ENCODE measurements at regions not wholly inside any gene's neighbourhood (a gene's known extent, or its start where the extent isn't known, plus 50 kb on each side); places are given as distances from the start of the nearest gene placed in this dataset.
A peak's percentile ranks its signal among the peaks of the same experiment; 100 is the strongest.

- peaks cover 23% of the 10 kb centered on the region for H3K4me1 ChIP-seq (ENCODE audit: insufficient read depth)
- 0 out of 2 replicates have a peak overlapping the region, but pooled peaks have one; percentile 55 for H3K4me2 ChIP-seq
- H3K4me1 Mint-ChIP-seq = peaks cover 36% of the 10 kb centered on the region
- H3K27ac Mint-ChIP-seq = no peak overlapping the region
- peaks cover 6% of the 10 kb centered on the region for H3K9me2 ChIP-seq (ENCODE audit: insufficient read depth)
- no peak for DNase-seq (ENCODE audit: low spot score)
- TF ChIP-seq EZH2 (IDR thresholded peaks at IDR 0.05; ENCODE audit: low read depth, unreplicated experiment) (no peak), ZNF114 (CRISPR knock-in tag; IDR thresholded peaks at IDR 0.05) (no peak), ZNF462 (CRISPR knock-in tag; IDR thresholded peaks at IDR 0.05) (no peak), EZH2phosphoT487 (IDR thresholded peaks at IDR 0.05; ENCODE audit: unreplicated experiment) (no peak), POLR2AphosphoS5 (IDR thresholded peaks at IDR 0.05; ENCODE audit: low read depth) (no peak), CREB1 (CRISPR knock-in tag; IDR thresholded peaks at IDR 0.05; ENCODE audit: low read depth) (no peak), STAT1 (IDR thresholded peaks at IDR 0.05; ENCODE audit: unreplicated experiment) (no peak), ZNF331 (CRISPR knock-in tag; IDR thresholded peaks at IDR 0.05; ENCODE audit: low read depth) (no peak)
- TF ChIP-seq, protein P1, sequence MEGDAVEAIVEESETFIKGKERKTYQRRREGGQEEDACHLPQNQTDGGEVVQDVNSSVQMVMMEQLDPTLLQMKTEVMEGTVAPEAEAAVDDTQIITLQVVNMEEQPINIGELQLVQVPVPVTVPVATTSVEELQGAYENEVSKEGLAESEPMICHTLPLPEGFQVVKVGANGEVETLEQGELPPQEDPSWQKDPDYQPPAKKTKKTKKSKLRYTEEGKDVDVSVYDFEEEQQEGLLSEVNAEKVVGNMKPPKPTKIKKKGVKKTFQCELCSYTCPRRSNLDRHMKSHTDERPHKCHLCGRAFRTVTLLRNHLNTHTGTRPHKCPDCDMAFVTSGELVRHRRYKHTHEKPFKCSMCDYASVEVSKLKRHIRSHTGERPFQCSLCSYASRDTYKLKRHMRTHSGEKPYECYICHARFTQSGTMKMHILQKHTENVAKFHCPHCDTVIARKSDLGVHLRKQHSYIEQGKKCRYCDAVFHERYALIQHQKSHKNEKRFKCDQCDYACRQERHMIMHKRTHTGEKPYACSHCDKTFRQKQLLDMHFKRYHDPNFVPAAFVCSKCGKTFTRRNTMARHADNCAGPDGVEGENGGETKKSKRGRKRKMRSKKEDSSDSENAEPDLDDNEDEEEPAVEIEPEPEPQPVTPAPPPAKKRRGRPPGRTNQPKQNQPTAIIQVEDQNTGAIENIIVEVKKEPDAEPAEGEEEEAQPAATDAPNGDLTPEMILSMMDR (conservative IDR thresholded peaks at IDR 0.05; ENCODE audit: low read depth in 2 of 2) = no peak
- TF ChIP-seq, protein P2, sequence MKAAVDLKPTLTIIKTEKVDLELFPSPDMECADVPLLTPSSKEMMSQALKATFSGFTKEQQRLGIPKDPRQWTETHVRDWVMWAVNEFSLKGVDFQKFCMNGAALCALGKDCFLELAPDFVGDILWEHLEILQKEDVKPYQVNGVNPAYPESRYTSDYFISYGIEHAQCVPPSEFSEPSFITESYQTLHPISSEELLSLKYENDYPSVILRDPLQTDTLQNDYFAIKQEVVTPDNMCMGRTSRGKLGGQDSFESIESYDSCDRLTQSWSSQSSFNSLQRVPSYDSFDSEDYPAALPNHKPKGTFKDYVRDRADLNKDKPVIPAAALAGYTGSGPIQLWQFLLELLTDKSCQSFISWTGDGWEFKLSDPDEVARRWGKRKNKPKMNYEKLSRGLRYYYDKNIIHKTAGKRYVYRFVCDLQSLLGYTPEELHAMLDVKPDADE (IDR thresholded peaks at IDR 0.05) = no peak
- TF ChIP-seq, protein P3, sequence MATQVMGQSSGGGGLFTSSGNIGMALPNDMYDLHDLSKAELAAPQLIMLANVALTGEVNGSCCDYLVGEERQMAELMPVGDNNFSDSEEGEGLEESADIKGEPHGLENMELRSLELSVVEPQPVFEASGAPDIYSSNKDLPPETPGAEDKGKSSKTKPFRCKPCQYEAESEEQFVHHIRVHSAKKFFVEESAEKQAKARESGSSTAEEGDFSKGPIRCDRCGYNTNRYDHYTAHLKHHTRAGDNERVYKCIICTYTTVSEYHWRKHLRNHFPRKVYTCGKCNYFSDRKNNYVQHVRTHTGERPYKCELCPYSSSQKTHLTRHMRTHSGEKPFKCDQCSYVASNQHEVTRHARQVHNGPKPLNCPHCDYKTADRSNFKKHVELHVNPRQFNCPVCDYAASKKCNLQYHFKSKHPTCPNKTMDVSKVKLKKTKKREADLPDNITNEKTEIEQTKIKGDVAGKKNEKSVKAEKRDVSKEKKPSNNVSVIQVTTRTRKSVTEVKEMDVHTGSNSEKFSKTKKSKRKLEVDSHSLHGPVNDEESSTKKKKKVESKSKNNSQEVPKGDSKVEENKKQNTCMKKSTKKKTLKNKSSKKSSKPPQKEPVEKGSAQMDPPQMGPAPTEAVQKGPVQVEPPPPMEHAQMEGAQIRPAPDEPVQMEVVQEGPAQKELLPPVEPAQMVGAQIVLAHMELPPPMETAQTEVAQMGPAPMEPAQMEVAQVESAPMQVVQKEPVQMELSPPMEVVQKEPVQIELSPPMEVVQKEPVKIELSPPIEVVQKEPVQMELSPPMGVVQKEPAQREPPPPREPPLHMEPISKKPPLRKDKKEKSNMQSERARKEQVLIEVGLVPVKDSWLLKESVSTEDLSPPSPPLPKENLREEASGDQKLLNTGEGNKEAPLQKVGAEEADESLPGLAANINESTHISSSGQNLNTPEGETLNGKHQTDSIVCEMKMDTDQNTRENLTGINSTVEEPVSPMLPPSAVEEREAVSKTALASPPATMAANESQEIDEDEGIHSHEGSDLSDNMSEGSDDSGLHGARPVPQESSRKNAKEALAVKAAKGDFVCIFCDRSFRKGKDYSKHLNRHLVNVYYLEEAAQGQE (IDR thresholded peaks at IDR 0.05; ENCODE audit: unreplicated experiment) = no peak
- H3K36me3 ChIP-seq (ENCODE audit: insufficient read depth) = no peaks in the 10 kb centered on the region
- no peak overlapping the region for H2AFZ ChIP-seq
- H3K27me3 Mint-ChIP-seq (ENCODE audit: insufficient read depth, low read depth, poor library complexity) = peaks cover 3% of the 10 kb centered on the region
- no peaks in the 10 kb centered on the region for H3K79me2 ChIP-seq (replicated peaks; ENCODE audit: insufficient read depth)
- no peaks in the 10 kb centered on the region for H3F3A ChIP-seq (replicated peaks; ENCODE audit: low read depth)
- H3K36me3 Mint-ChIP-seq (ENCODE audit: low read depth) = peaks cover 2% of the 10 kb centered on the region; the same call in 1 of the 3 replicates
- ATAC-seq = no peak
- no peak overlapping the region for H3K27ac ChIP-seq (ENCODE audit: low read depth)
- no peak overlapping the region for H3K4me3 Mint-ChIP-seq
- no peak overlapping the region for H3K4me3 ChIP-seq
- H3K27me3 ChIP-seq (ENCODE audit: insufficient read depth) = no peaks in the 10 kb centered on the region
- H4K20me1 ChIP-seq (replicated peaks; ENCODE audit: insufficient read depth) = no peaks in the 10 kb centered on the region
- H3K9me3 Mint-ChIP-seq = no peaks in the 10 kb centered on the region; the same call in 2 of the 3 replicates
Observed at GRCh38 chr17:72233986-72234385, 113.2 kb downstream of the SOX9 start.

Data from GM23338 (cell line).